ENCODE measurements at regions not wholly inside any gene's neighbourhood (a gene's known extent, or its start where the extent isn't known, plus 50 kb on each side); places are given as distances from the start of the nearest gene placed in this dataset.
"Not testable (repeated sequence)": the region's sequence is repeated elsewhere in the genome, so short reads cannot be mapped to it uniquely, and the experiment has no call there.

GRCh38 chr3:178352326-178353005, 183.8 kb upstream of the KCNMB2 start:
- peak; percentile 73 for DNase-seq (ENCODE audit: low spot score)

- DNase-seq (ENCODE audit: low spot score) = no peak
These were observed 183.1 kb upstream of the KCNMB2 start for GRCh38 chr3:178353006-178353694.

GRCh38 chr3:178359728-178360127, 176.5 kb upstream of the KCNMB2 start:
- DNase-seq (ENCODE audit: low spot score) = no peak

- DNase-seq (ENCODE audit: low spot score) = not testable (repeated sequence)
These were observed 173.2 kb upstream of the KCNMB2 start for GRCh38 chr3:178363048-178363447.

GRCh38 chr3:178367817-178368617, 168.2 kb upstream of the KCNMB2 start:
- no peak for DNase-seq (ENCODE audit: low spot score)

GRCh38 chr3:178369006-178369405, 167.2 kb upstream of the KCNMB2 start:
- no peak for DNase-seq (ENCODE audit: low spot score)

- DNase-seq (ENCODE audit: low spot score) = no peak
These were observed 166.4 kb upstream of the KCNMB2 start for GRCh38 chr3:178369811-178370210.

GRCh38 chr3:178370387-178370786, 165.8 kb upstream of the KCNMB2 start:
- no peak for DNase-seq (ENCODE audit: low spot score)

- DNase-seq (ENCODE audit: low spot score) = no peak
These were observed 154.7 kb upstream of the KCNMB2 start for GRCh38 chr3:178381555-178381954.

- DNase-seq (ENCODE audit: low spot score) = no peak
These were observed 154.2 kb upstream of the KCNMB2 start for GRCh38 chr3:178381971-178382448.

GRCh38 chr3:178382449-178383061, 153.7 kb upstream of the KCNMB2 start:
- DNase-seq (ENCODE audit: low spot score) = peak; percentile 24

GRCh38 chr3:178384321-178385230, 151.7 kb upstream of the KCNMB2 start:
- DNase-seq (ENCODE audit: low spot score) = no peak

- DNase-seq (ENCODE audit: low spot score) = peak; percentile 43
These were observed 150.8 kb upstream of the KCNMB2 start for GRCh38 chr3:178385280-178385952.

GRCh38 chr3:178386401-178386800, 149.8 kb upstream of the KCNMB2 start:
- no peak for DNase-seq (ENCODE audit: low spot score)

- DNase-seq (ENCODE audit: low spot score) = no peak
These were observed 149.4 kb upstream of the KCNMB2 start for GRCh38 chr3:178386880-178387279.

- DNase-seq (ENCODE audit: low spot score) = no peak
These were observed 147.8 kb upstream of the KCNMB2 start for GRCh38 chr3:178388473-178388872.

GRCh38 chr3:178389258-178389657, 147.0 kb upstream of the KCNMB2 start:
- peak; percentile 14 for DNase-seq (ENCODE audit: low spot score)

- DNase-seq (ENCODE audit: low spot score) = peak; percentile 14
These were observed 143.7 kb upstream of the KCNMB2 start for GRCh38 chr3:178392511-178392926.

- DNase-seq (ENCODE audit: low spot score) = no peak
These were observed 143.1 kb upstream of the KCNMB2 start for GRCh38 chr3:178393146-178393545.

- DNase-seq (ENCODE audit: low spot score) = peak; percentile 40
These were observed 142.4 kb upstream of the KCNMB2 start for GRCh38 chr3:178393824-178394223.

- no peak for DNase-seq (ENCODE audit: low spot score)
These were observed 139.9 kb upstream of the KCNMB2 start for GRCh38 chr3:178396318-178396717.
